K562 (cell line): ENCODE measurements at regions not wholly inside any gene's neighbourhood (a gene's known extent, or its start where the extent isn't known, plus 50 kb on each side); places are given as distances from the start of the nearest gene placed in this dataset.

ENCODE experiments used
- ARHGAP35 ChIP-seq: fragments of 450-650 bp; IDR thresholded peaks from 2 replicates; pipeline ENCODE4 v1.6.1; 2018; ENCODE audit not compliant: partially characterized antibody
- CCAR2 ChIP-seq: fragments of 200-400 bp; formaldehyde crosslinking; IDR thresholded peaks from 2 replicates; pipeline ENCODE4 v1.6.1; 2017; ENCODE audit warnings: mild to moderate bottlenecking, low read depth, low read length
- COPS2 ChIP-seq: fragments of 450-650 bp; conservative IDR thresholded peaks from 2 replicates; pipeline ENCODE4 v1.6.1; 2016; ENCODE audit warnings: mild to moderate bottlenecking, moderate library complexity
- FOXJ3 ChIP-seq: sonication (generic); formaldehyde crosslinking; IDR thresholded peaks from 2 replicates; pipeline ENCODE4 v1.4.0; 2020; ENCODE audit warnings: mild to moderate bottlenecking, missing genetic modification reagents
- HDAC6 ChIP-seq: IDR thresholded peaks from 2 replicates; pipeline ENCODE4 v1.6.1; 2012; ENCODE audit warnings: low read depth, mild to moderate bottlenecking, control low read depth, inconsistent platforms, low read length, moderate library complexity
- JUN ChIP-seq, 2 experiments: sonication (generic) in 1 of 2; formaldehyde crosslinking in 1 of 2; IDR thresholded peaks; 2 replicates each; pipeline versions ENCODE4 v1.6.1 to v1.8.0; 2012 to 2022; ENCODE audit warnings: borderline replicate concordance in 2 of 2, mild to moderate bottlenecking in 2 of 2, improper control_type of control experiment in 1 of 2, low read depth in 1 of 2, low read length in 1 of 2, missing genetic modification reagents in 1 of 2
- KAT7 ChIP-seq: sonication (generic); formaldehyde crosslinking; IDR thresholded peaks from 2 replicates; pipeline ENCODE4 v1.8.0; 2022; ENCODE audit warnings: missing genetic modification reagents, mild to moderate bottlenecking, borderline replicate concordance
- MLX ChIP-seq, 2 experiments: fragments of 450-650 bp in 1 of 2; sonication (generic) in 1 of 2; formaldehyde crosslinking; conservative IDR thresholded peaks; 2 replicates each; pipeline versions ENCODE4 v1.4.0 to v1.8.1; 2020 to 2022; ENCODE audit warnings: mild to moderate bottlenecking in 1 of 2, missing genetic modification reagents in 1 of 2
- MYBL2 ChIP-seq, 2 experiments: fragments of 450-650 bp in 1 of 2; sonication (generic) in 1 of 2; formaldehyde crosslinking in 1 of 2; IDR thresholded peaks; 2 replicates each; pipeline versions ENCODE4 v1.6.1 to v1.8.1; 2017 to 2022; ENCODE audit warnings: borderline replicate concordance in 1 of 2, inconsistent platforms in 1 of 2, low read depth in 1 of 2, mild to moderate bottlenecking in 1 of 2, missing genetic modification reagents in 1 of 2, moderate library complexity in 1 of 2
- NCOA1 ChIP-seq: fragments of 450-650 bp; IDR thresholded peaks from 2 replicates; pipeline ENCODE4 v1.6.1; 2016; ENCODE audit warnings: low read depth
- NCOR1 ChIP-seq: fragments of 450-650 bp; IDR thresholded peaks from 2 replicates; pipeline ENCODE4 v1.6.1; 2016; ENCODE audit warnings: mild to moderate bottlenecking, moderate library complexity
- PHF21A ChIP-seq: fragments of 450-650 bp; IDR thresholded peaks from 2 replicates; pipeline ENCODE4 v1.6.1; 2017; ENCODE audit warnings: low read depth, borderline replicate concordance
- RBM22 ChIP-seq: fragments of 200-400 bp; formaldehyde crosslinking; IDR thresholded peaks from 2 replicates; pipeline ENCODE4 v1.6.1; 2018; ENCODE audit warnings: low read length, low read depth; ENCODE audit not compliant: poor library complexity, severe bottlenecking
- SFPQ ChIP-seq: fragments of 200-400 bp; formaldehyde crosslinking; IDR thresholded peaks from 2 replicates; pipeline ENCODE4 v1.6.1; 2017; ENCODE audit warnings: mild to moderate bottlenecking, low read depth, low read length, moderate library complexity
- TCFL5 ChIP-seq: fragments of 250-450 bp; sonication (Bioruptor Pico); conservative IDR thresholded peaks from 2 replicates; pipeline ENCODE4 v1.6.1; 2021; ENCODE audit warnings: mild to moderate bottlenecking, moderate library complexity, matching md5 sums
- TEAD1 ChIP-seq, 2 experiments: fragments of 450-650 bp in 1 of 2; sonication (generic) in 1 of 2; formaldehyde crosslinking; IDR thresholded peaks; 2 replicates each; pipeline versions ENCODE4 v1.4.0 to v1.8.0; 2020 to 2022; ENCODE audit warnings: mild to moderate bottlenecking in 2 of 2, missing genetic modification reagents in 1 of 2
- U2AF2 ChIP-seq: fragments of 200-400 bp; formaldehyde crosslinking; optimal IDR thresholded peaks from 2 replicates; pipeline ENCODE3; 2017; ENCODE audit warnings: low read depth, mild to moderate bottlenecking, low read length
- ZBTB5 ChIP-seq: fragments of 450-650 bp; IDR thresholded peaks from 2 replicates; pipeline ENCODE4 v1.6.1; 2017; ENCODE audit warnings: antibody characterized with exemption
- ZFP91 ChIP-seq: sonication (generic); formaldehyde crosslinking; IDR thresholded peaks from 2 replicates; pipeline ENCODE4 v1.8.0; 2022; ENCODE audit warnings: mild to moderate bottlenecking, missing genetic modification reagents
- ZNF134 ChIP-seq: fragments of 250-450 bp; sonication (Bioruptor Pico); conservative IDR thresholded peaks from 2 replicates; pipeline ENCODE4 v1.4.0; 2020
- ZNF507 ChIP-seq: conservative IDR thresholded peaks from 2 replicates; pipeline ENCODE4 v1.6.1; 2017; ENCODE audit warnings: missing genetic modification characterization, missing compliant biosample characterization

GRCh38 chr6:27547157-27548075, 74.5 kb upstream of the ZNF184 start (continued):
- TF ChIP-seq MLX (CRISPR knock-in tag; conservative IDR thresholded peaks at IDR 0.05) = no peak
- no peak for TF ChIP-seq ZNF134 (CRISPR knock-in tag)
- TF ChIP-seq CCAR2 = no peak
- TF ChIP-seq ZNF507 (tag) = no peak
- no peak for TF ChIP-seq COPS2
- TF ChIP-seq SFPQ = no peak
- no peak for TF ChIP-seq PHF21A
- TF ChIP-seq JUN (IDR thresholded peaks at IDR 0.05; ENCODE audit: borderline replicate concordance, low read depth, low read length) = no peak
- TF ChIP-seq JUN (CRISPR knock-in tag; IDR thresholded peaks at IDR 0.05; ENCODE audit: borderline replicate concordance) = no peak
- TF ChIP-seq U2AF2 = no peak
- no peak; the same call in 1 of the 2 replicates for TF ChIP-seq ZFP91 (CRISPR knock-in tag)
- no peak for TF ChIP-seq KAT7 (CRISPR knock-in tag)
- TF ChIP-seq ZBTB5 = peak; percentile 87
- TF ChIP-seq RBM22 = peak; percentile 71
- TF ChIP-seq TEAD1 (CRISPR knock-in tag; IDR thresholded peaks at IDR 0.05) = no peak
- TF ChIP-seq TCFL5 (CRISPR knock-in tag) = no peak
- no peak for TF ChIP-seq ARHGAP35
- TF ChIP-seq MYBL2 (IDR thresholded peaks at IDR 0.05; ENCODE audit: low read depth) = no peak
- no peak for TF ChIP-seq MYBL2 (CRISPR knock-in tag; IDR thresholded peaks at IDR 0.05; ENCODE audit: borderline replicate concordance)
- TF ChIP-seq HDAC6 = no peak
- TF ChIP-seq NCOR1 = no peak
- TF ChIP-seq FOXJ3 (CRISPR knock-in tag) = no peak
- no peak for TF ChIP-seq NCOA1
